MM.1S (cell line): ENCODE measurements at regions not wholly inside any gene's neighbourhood (a gene's known extent, or its start where the extent isn't known, plus 50 kb on each side); places are given as distances from the start of the nearest gene placed in this dataset.

Source experiments
- EZH2 ChIP-seq: fragments of 300-600 bp; sonication (generic); optimal IDR thresholded peaks from 2 replicates; pipeline ENCODE3; 2017; ENCODE audit warnings: low read depth, mild to moderate bottlenecking, antibody characterized with exemption, low read length, mixed read lengths
- TF ChIP-seq, protein P1 (sequence below): fragments of 300-600 bp; sonication (generic); IDR thresholded peaks from 2 replicates; pipeline ENCODE4 v1.5.1; 2016; ENCODE audit warnings: antibody characterized with exemption, low read length, mixed read lengths

DNA sequence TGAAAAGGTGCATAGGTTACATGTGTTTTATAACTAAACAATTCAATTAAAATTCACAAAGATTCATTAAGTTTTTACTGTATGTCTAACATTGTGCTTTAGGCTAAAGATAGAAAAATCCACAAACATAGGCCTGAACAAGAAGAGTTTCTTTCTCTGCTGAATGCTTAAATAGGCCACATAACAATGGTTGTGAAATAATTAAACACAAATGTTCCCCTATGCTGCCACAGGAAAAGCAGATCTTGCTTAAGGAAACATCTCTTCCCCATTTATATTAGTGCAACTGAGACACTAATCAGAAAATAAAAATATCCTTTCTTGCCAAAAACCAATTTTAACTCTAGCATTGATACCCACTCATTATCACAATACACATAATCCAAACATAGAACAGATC is 725.4 kb upstream of the DPPA4 start:
- TF ChIP-seq, protein P1, sequence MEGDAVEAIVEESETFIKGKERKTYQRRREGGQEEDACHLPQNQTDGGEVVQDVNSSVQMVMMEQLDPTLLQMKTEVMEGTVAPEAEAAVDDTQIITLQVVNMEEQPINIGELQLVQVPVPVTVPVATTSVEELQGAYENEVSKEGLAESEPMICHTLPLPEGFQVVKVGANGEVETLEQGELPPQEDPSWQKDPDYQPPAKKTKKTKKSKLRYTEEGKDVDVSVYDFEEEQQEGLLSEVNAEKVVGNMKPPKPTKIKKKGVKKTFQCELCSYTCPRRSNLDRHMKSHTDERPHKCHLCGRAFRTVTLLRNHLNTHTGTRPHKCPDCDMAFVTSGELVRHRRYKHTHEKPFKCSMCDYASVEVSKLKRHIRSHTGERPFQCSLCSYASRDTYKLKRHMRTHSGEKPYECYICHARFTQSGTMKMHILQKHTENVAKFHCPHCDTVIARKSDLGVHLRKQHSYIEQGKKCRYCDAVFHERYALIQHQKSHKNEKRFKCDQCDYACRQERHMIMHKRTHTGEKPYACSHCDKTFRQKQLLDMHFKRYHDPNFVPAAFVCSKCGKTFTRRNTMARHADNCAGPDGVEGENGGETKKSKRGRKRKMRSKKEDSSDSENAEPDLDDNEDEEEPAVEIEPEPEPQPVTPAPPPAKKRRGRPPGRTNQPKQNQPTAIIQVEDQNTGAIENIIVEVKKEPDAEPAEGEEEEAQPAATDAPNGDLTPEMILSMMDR: no peak
- no peak for TF ChIP-seq EZH2
